HepG2 (cell line): ENCODE measurements at regions not wholly inside any gene's neighbourhood (a gene's known extent, or its start where the extent isn't known, plus 50 kb on each side); places are given as distances from the start of the nearest gene placed in this dataset.
A peak's percentile ranks its signal among the peaks of the same experiment; 100 is the strongest.

Experiments
- FOXA1 ChIP-seq, 2 experiments: fragments of 450-650 bp in 1 of 2; sonication (generic) in 1 of 2; formaldehyde crosslinking in 1 of 2; IDR thresholded peaks; 2 replicates each; pipeline versions ENCODE4 v1.4.0 to v1.6.1; 2016 to 2020; ENCODE audit warnings: missing genetic modification reagents in 1 of 2
- FOXA3 ChIP-seq: IDR thresholded peaks from 2 replicates; pipeline ENCODE4 v1.6.1; 2016; ENCODE audit warnings: missing genetic modification reagents, missing compliant biosample characterization
- HDAC2 ChIP-seq: sonication (generic); formaldehyde crosslinking; IDR thresholded peaks from 2 replicates; pipeline ENCODE4 v1.4.0; 2020; ENCODE audit warnings: missing genetic modification reagents
- HMG20B ChIP-seq: conservative IDR thresholded peaks from 2 replicates; pipeline ENCODE4 v1.6.1; 2016; ENCODE audit warnings: missing genetic modification reagents, missing compliant biosample characterization
- KLF12 ChIP-seq: sonication (generic); formaldehyde crosslinking; IDR thresholded peaks from 2 replicates; pipeline ENCODE4 v1.4.0; 2020; ENCODE audit warnings: missing genetic modification reagents, borderline replicate concordance
- SOX13 ChIP-seq, 3 experiments: fragments of 450-650 bp in 1 of 3; sonication (generic) in 1 of 3; formaldehyde crosslinking in 1 of 3; IDR thresholded peaks in 2 of 3; conservative IDR thresholded peaks in 1 of 3; 2 replicates each; pipeline versions ENCODE4 v1.5.0 to v1.6.1; 2016 to 2020; ENCODE audit warnings: antibody characterized with exemption in 1 of 3, mild to moderate bottlenecking in 1 of 3, missing compliant biosample characterization in 1 of 3, missing genetic modification reagents in 1 of 3, moderate library complexity in 1 of 3
- SOX6 ChIP-seq, 2 experiments: fragments of 450-650 bp in 1 of 2; sonication (generic) in 1 of 2; formaldehyde crosslinking in 1 of 2; IDR thresholded peaks; 2 replicates each; pipeline versions ENCODE4 v1.4.0 to v1.6.1; 2017 to 2020; ENCODE audit warnings: antibody characterized with exemption in 1 of 2, mild to moderate bottlenecking in 1 of 2, missing genetic modification reagents in 1 of 2
- ZFX ChIP-seq: sonication (generic); formaldehyde crosslinking; IDR thresholded peaks from 2 replicates; pipeline ENCODE4 v1.4.0; 2020; ENCODE audit warnings: mild to moderate bottlenecking, low read depth, missing genetic modification reagents, moderate library complexity
- ZFY ChIP-seq: sonication (generic); formaldehyde crosslinking; IDR thresholded peaks from 2 replicates; pipeline ENCODE4 v1.4.0; 2020; ENCODE audit warnings: missing genetic modification reagents
- ZNF337 ChIP-seq: sonication (generic); formaldehyde crosslinking; IDR thresholded peaks from 2 replicates; pipeline ENCODE4 v1.5.1; 2020; ENCODE audit warnings: missing genetic modification reagents, low read depth, mild to moderate bottlenecking, borderline replicate concordance
- ZNF34 ChIP-seq: sonication (generic); formaldehyde crosslinking; IDR thresholded peaks from 2 replicates; pipeline ENCODE4 v1.4.0; 2020; ENCODE audit warnings: mild to moderate bottlenecking, missing genetic modification reagents, borderline replicate concordance
- TF ChIP-seq, protein P1 (sequence below): sonication (generic); formaldehyde crosslinking; IDR thresholded peaks from 2 replicates; pipeline ENCODE4 v1.4.0; 2020; ENCODE audit warnings: missing genetic modification reagents
- TF ChIP-seq, protein P2 (sequence below), 2 experiments: sonication (generic) in 1 of 2; formaldehyde crosslinking in 1 of 2; IDR thresholded peaks; 2 replicates each; pipeline versions ENCODE4 v1.4.0 to v1.6.1; 2016 to 2020; ENCODE audit warnings: borderline replicate concordance in 1 of 2, low read depth in 1 of 2, mild to moderate bottlenecking in 1 of 2, missing genetic modification reagents in 1 of 2
- TF ChIP-seq, protein P3 (sequence below): IDR thresholded peaks from 2 replicates; pipeline ENCODE4 v1.6.1; 2012; ENCODE audit warnings: inconsistent platforms
- TF ChIP-seq, protein P4 (sequence below): sonication (generic); formaldehyde crosslinking; IDR thresholded peaks from 2 replicates; pipeline ENCODE4 v1.8.0; 2022; ENCODE audit warnings: mild to moderate bottlenecking, missing genetic modification reagents, moderate library complexity
- TF ChIP-seq, protein P5 (sequence below): sonication (generic); formaldehyde crosslinking; IDR thresholded peaks from 2 replicates; pipeline ENCODE4 v1.4.0; 2020; ENCODE audit warnings: missing genetic modification reagents
- TF ChIP-seq, protein P6 (sequence below): sonication (generic); formaldehyde crosslinking; IDR thresholded peaks from 2 replicates; pipeline ENCODE4 v1.4.0; 2020; ENCODE audit warnings: missing genetic modification reagents

DNA sequence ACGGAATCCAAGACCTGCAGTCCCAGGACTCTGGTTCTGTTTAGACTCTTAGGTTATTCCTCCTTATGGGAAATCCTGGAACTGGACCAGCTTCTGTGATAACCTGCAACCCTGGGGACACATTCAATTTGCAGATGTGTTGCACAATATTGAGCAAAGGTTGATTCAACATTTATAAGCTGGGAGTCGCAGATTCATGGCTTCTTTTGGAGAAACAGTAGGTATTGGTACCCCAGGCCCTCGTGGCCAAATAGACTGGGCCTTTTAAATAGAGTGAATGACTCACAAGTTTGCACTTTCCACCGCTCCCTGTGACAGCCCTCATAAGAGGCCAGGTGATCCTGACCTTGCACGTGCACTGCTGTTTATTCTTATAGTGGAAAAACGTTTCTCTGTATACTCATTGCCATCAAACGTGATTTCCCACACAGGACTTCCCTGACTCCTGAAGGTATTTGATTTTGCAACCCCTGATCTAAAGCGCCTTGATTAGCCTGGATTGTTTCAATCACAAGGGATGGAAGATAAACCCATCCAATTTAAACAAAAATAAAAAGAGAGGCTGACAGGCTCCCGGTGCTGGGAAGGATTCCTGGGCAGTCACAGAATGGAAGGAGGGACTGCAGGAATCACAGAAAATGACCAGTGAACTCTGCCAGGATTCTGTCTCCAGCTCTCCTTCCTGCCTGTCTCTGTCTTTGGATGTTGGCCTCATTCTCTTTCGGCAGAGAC is 98.0 kb downstream of the VCPKMT start (continued):
- TF ChIP-seq, protein P1, sequence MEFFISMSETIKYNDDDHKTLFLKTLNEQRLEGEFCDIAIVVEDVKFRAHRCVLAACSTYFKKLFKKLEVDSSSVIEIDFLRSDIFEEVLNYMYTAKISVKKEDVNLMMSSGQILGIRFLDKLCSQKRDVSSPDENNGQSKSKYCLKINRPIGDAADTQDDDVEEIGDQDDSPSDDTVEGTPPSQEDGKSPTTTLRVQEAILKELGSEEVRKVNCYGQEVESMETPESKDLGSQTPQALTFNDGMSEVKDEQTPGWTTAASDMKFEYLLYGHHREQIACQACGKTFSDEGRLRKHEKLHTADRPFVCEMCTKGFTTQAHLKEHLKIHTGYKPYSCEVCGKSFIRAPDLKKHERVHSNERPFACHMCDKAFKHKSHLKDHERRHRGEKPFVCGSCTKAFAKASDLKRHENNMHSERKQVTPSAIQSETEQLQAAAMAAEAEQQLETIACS, result no peak
- TF ChIP-seq, protein P2, sequence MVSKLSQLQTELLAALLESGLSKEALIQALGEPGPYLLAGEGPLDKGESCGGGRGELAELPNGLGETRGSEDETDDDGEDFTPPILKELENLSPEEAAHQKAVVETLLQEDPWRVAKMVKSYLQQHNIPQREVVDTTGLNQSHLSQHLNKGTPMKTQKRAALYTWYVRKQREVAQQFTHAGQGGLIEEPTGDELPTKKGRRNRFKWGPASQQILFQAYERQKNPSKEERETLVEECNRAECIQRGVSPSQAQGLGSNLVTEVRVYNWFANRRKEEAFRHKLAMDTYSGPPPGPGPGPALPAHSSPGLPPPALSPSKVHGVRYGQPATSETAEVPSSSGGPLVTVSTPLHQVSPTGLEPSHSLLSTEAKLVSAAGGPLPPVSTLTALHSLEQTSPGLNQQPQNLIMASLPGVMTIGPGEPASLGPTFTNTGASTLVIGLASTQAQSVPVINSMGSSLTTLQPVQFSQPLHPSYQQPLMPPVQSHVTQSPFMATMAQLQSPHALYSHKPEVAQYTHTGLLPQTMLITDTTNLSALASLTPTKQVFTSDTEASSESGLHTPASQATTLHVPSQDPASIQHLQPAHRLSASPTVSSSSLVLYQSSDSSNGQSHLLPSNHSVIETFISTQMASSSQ (IDR thresholded peaks at IDR 0.05; ENCODE audit: low read depth), result no peak
- TF ChIP-seq, protein P2 (CRISPR knock-in tag; IDR thresholded peaks at IDR 0.05; ENCODE audit: borderline replicate concordance), result 0 out of 2 replicates have a peak, but pooled peaks have one; percentile 30
- TF ChIP-seq, protein P3, sequence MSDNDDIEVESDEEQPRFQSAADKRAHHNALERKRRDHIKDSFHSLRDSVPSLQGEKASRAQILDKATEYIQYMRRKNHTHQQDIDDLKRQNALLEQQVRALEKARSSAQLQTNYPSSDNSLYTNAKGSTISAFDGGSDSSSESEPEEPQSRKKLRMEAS, result peak; percentile 38; the same call in 1 of the 2 replicates
- 0 out of 2 replicates have a peak, but pooled peaks have one; percentile 56 for TF ChIP-seq ZNF337 (CRISPR knock-in tag)
- peak; percentile 46; the same call in 1 of the 2 replicates for TF ChIP-seq ZFX
- peak; percentile 63; the same call in 1 of the 2 replicates for TF ChIP-seq FOXA3
- TF ChIP-seq FOXA1 (IDR thresholded peaks at IDR 0.05), result no peak
- peak; percentile 59 for TF ChIP-seq FOXA1 (CRISPR knock-in tag; IDR thresholded peaks at IDR 0.05)
- peak; percentile 39; the same call in 1 of the 2 replicates for TF ChIP-seq HDAC2 (CRISPR knock-in tag)
- TF ChIP-seq HMG20B, result no peak
- peak; percentile 33; the same call in 1 of the 2 replicates for TF ChIP-seq ZFY (CRISPR knock-in tag)
- TF ChIP-seq ZNF34 (CRISPR knock-in tag), result no peak
- TF ChIP-seq, protein P4, sequence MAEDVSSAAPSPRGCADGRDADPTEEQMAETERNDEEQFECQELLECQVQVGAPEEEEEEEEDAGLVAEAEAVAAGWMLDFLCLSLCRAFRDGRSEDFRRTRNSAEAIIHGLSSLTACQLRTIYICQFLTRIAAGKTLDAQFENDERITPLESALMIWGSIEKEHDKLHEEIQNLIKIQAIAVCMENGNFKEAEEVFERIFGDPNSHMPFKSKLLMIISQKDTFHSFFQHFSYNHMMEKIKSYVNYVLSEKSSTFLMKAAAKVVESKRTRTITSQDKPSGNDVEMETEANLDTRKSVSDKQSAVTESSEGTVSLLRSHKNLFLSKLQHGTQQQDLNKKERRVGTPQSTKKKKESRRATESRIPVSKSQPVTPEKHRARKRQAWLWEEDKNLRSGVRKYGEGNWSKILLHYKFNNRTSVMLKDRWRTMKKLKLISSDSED (CRISPR knock-in tag), result no peak
- TF ChIP-seq, protein P5, sequence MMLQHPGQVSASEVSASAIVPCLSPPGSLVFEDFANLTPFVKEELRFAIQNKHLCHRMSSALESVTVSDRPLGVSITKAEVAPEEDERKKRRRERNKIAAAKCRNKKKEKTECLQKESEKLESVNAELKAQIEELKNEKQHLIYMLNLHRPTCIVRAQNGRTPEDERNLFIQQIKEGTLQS, result peak; percentile 34; the same call in 1 of the 2 replicates
- TF ChIP-seq, protein P6, sequence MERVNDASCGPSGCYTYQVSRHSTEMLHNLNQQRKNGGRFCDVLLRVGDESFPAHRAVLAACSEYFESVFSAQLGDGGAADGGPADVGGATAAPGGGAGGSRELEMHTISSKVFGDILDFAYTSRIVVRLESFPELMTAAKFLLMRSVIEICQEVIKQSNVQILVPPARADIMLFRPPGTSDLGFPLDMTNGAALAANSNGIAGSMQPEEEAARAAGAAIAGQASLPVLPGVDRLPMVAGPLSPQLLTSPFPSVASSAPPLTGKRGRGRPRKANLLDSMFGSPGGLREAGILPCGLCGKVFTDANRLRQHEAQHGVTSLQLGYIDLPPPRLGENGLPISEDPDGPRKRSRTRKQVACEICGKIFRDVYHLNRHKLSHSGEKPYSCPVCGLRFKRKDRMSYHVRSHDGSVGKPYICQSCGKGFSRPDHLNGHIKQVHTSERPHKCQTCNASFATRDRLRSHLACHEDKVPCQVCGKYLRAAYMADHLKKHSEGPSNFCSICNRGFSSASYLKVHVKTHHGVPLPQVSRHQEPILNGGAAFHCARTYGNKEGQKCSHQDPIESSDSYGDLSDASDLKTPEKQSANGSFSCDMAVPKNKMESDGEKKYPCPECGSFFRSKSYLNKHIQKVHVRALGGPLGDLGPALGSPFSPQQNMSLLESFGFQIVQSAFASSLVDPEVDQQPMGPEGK, result peak; percentile 51; the same call in 1 of the 2 replicates
- TF ChIP-seq SOX13 (IDR thresholded peaks at IDR 0.05), result peak; percentile 59; the same call in 1 of the 2 replicates
- peak in 1 of 2 experiments; percentile 34; a peak in 1 of 4 replicates for TF ChIP-seq SOX13 (CRISPR knock-in tag; conservative IDR thresholded peaks at IDR 0.05 in 1 of 2, IDR thresholded peaks at IDR 0.05 in 1 of 2)
- TF ChIP-seq KLF12 (CRISPR knock-in tag), result 0 out of 2 replicates have a peak, but pooled peaks have one; percentile 30
- no peak for TF ChIP-seq SOX6 (IDR thresholded peaks at IDR 0.05)
- peak; percentile 82 for TF ChIP-seq SOX6 (CRISPR knock-in tag; IDR thresholded peaks at IDR 0.05)
